GM20000 (cell line): ENCODE measurements at regions not wholly inside any gene's neighbourhood (a gene's known extent, or its start where the extent isn't known, plus 50 kb on each side); places are given as distances from the start of the nearest gene placed in this dataset.
"Not testable (repeated sequence)": the region's sequence is repeated elsewhere in the genome, so short reads cannot be mapped to it uniquely, and the experiment has no call there.

ENCODE experiments used
- DNase-seq: peaks from one replicate; pipeline ENCODE4 v3.0.0; 2012; ENCODE audit warnings: low spot score
- TF ChIP-seq, protein P1 (sequence below): IDR thresholded peaks from 2 replicates; pipeline ENCODE4 v1.5.1; 2012; ENCODE audit warnings: mild to moderate bottlenecking, control low read depth; ENCODE audit errors: extremely low read depth, missing control alignments

DNA sequence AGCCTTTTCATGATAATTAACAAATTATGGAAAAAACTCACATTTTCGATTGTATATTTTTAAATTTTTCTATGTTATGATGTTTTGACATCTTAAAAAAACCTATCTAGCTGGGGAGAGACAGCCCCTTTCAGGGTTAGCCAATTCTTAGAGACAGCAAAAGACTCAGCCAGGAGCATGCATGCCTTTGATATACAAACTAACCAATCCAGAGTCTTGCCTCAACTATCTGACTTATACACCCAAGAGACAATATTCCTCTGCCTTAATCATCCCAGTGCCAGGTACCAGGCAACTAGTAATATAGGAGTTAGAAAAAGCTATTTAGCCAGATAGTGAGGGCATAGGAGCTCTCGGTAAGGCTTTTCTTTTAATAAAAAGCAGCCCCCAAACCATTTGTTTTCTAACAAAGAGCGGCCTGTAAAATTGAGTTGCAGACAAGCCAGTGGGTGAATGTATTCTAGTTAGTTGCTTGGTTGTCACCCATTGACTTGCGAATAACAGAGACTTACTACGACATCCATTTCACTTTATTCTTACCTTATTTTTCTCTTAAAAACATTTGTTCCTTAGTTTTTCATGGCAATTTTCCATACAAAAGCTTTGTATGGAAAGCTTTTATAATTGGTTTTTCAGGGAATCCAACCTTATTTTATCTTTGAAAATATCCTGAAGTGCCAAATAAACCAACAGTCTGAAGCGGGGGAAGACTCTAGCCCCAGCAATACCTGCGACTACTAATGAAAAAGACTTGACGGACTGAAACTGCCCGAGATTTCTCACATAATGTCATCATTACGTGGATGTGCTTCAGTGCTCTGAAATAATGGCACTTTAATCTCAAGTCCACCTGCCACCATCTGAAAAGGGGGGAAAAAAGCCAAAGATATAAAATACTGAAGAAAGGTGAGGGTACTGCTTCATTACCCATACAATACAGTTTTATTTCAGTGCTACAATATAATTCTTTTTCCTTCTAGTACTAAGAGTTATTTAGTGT lies 64.6 kb upstream of the ATP2C1 start:
- no peak for DNase-seq
- TF ChIP-seq, protein P1, sequence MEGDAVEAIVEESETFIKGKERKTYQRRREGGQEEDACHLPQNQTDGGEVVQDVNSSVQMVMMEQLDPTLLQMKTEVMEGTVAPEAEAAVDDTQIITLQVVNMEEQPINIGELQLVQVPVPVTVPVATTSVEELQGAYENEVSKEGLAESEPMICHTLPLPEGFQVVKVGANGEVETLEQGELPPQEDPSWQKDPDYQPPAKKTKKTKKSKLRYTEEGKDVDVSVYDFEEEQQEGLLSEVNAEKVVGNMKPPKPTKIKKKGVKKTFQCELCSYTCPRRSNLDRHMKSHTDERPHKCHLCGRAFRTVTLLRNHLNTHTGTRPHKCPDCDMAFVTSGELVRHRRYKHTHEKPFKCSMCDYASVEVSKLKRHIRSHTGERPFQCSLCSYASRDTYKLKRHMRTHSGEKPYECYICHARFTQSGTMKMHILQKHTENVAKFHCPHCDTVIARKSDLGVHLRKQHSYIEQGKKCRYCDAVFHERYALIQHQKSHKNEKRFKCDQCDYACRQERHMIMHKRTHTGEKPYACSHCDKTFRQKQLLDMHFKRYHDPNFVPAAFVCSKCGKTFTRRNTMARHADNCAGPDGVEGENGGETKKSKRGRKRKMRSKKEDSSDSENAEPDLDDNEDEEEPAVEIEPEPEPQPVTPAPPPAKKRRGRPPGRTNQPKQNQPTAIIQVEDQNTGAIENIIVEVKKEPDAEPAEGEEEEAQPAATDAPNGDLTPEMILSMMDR = no peak

DNA sequence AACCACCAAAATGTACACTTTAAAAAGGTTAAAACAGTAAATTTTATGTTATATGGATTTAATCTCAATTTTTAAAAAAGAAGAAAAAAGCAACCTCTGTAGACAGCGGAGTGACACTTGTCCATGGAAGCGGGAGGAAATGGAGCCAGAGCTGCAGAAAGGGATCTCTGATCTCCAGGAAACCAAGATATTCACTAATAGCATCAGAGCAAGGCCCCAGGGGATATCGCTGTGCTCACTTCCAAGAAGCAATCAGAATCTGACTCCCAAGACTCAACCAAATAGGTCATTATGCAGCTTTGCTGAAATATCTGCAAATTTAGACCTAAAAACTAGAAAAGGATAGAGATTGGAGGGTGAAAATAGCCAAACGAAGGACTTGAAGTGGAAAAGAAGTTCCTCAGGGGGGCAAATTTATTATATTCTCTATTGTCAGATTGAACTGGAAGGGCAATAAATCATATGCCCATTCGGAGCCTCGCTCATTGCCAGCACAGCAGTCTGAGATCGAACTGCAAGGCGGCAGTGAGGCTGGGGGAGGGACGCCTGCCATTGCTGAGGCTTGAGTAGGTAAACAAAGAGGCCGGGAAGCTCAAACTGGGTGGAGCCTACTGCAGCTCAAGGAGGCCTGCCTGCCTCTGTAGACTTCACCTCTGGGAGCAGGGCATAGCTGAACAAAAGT lies 62.0 kb upstream of the ATP2C1 start:
- TF ChIP-seq, protein P1 = no peak
- no peak for DNase-seq

DNA sequence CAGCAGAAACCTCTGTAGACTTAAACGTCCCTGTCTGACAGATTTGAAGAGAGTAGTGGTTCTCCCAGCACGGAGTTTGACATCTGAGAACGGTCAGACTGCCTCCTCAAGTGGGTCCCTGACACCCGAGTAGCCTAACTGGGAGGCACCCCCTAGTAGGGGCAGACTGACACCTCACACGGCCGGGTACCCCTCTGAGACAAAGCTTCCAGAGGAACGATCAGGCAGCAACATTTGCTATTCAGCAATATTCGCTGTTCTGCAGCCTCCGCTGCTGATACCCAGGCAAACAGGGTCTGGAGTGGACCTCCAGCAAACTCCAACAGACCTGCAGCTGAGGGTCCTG lies 61.5 kb upstream of the ATP2C1 start:
- DNase-seq = not testable (repeated sequence)

GRCh38 chr3:130834476-130834875 lies 59.4 kb upstream of the ATP2C1 start:
- no peak for DNase-seq
- TF ChIP-seq, protein P1 = no peak

DNA sequence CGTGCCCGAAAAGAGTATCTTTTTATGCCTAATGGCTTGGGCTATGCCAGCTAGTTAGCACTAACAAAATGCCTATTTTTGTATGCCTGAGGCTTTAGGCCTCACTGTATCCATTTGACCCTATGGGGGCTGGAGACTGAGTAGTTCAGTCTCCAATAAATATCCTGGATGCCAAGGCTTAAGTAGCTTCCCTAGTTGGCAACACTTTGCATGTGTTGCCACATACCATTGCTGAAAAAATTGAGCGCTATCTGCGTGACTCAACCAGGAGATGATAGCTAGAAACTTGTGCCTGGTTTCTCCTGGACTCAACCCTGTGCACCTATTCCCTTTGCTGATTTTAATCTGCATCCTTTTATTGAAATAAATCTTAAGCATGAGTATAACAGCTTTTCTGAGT lies 58.4 kb upstream of the ATP2C1 start:
- TF ChIP-seq, protein P1 = no peak
- DNase-seq = no peak

GRCh38 chr3:130838898-130839600 lies 54.8 kb upstream of the ATP2C1 start:
- DNase-seq = no peak
- TF ChIP-seq, protein P1 = no peak

- TF ChIP-seq, protein P1 = no peak
- peak; percentile 38 for DNase-seq
Measured at GRCh38 chr3:130839813-130840212, 54.1 kb upstream of the ATP2C1 start.
